Brain microvascular endothelial cell (primary cell): ENCODE measurements at regions not wholly inside any gene's neighbourhood (a gene's known extent, or its start where the extent isn't known, plus 50 kb on each side); places are given as distances from the start of the nearest gene placed in this dataset.
"Not testable (repeated sequence)": the region's sequence is repeated elsewhere in the genome, so short reads cannot be mapped to it uniquely, and the experiment has no call there.

Source experiments
- DNase-seq: peaks from one replicate; pipeline ENCODE4 v3.0.0-alpha.2; 2020
- H3K27ac ChIP-seq: fragments of 250-450 bp; sonication (Bioruptor Pico); 2 replicates; pipeline ENCODE4 v1.5.1; 2020; ENCODE audit warnings: mild to moderate bottlenecking, moderate library complexity
- H3K27me3 ChIP-seq: fragments of 250-450 bp; sonication (Bioruptor Pico); replicated peaks from 2 replicates; pipeline ENCODE4 v1.5.1; 2020; ENCODE audit warnings: mild to moderate bottlenecking
- H3K36me3 ChIP-seq: fragments of 250-450 bp; sonication (Bioruptor Pico); replicated peaks from 2 replicates; pipeline ENCODE4 v1.5.1; 2020; ENCODE audit warnings: mild to moderate bottlenecking
- H3K4me3 ChIP-seq: 2 replicates; pipeline ENCODE4 v1.5.1; 2011; ENCODE audit warnings: low read depth, mild to moderate bottlenecking, control low read depth, low read length, moderate library complexity
- CTCF ChIP-seq: IDR thresholded peaks from 2 replicates; pipeline ENCODE4 v1.5.1; 2011; ENCODE audit warnings: low read depth, mild to moderate bottlenecking, moderate library complexity, low read length, control low read depth, inconsistent platforms; ENCODE audit errors: missing control alignments
- in situ Hi-C: cut with HindIII; loops from 2 replicates; pipeline ENCODE4 v1.10.0; 2017; ENCODE audit warnings: low sequenced_read_pairs, low pct_ligation_motif_present

GRCh38 chr5:1594357-1595106, 70.8 kb upstream of the LPCAT1 start:
- Histone ChIP-seq H3K27me3 (peaks cover 21% of the 10 kb centered on the region), H3K27ac (no peak overlapping the region), H3K36me3 (no peaks in the 10 kb centered on the region), H3K4me3 (no peak overlapping the region)
- in situ Hi-C loops = no loop called here
- DNase-seq = no peak
- TF ChIP-seq CTCF = no peak

GRCh38 chr5:1593903-1594356, 70.2 kb upstream of the LPCAT1 start:
- Histone ChIP-seq H3K27ac (no peak overlapping the region), H3K4me3 (no peak overlapping the region), H3K36me3 (no peaks in the 10 kb centered on the region), H3K27me3 (peaks cover 21% of the 10 kb centered on the region)
- no peak for DNase-seq
- no peak for TF ChIP-seq CTCF
- in situ Hi-C loops = no loop called here

GRCh38 chr5:1588071-1588694, 64.4 kb upstream of the LPCAT1 start:
- DNase-seq, H3K4me3 ChIP-seq, H3K36me3 ChIP-seq, H3K27me3 ChIP-seq, H3K27ac ChIP-seq, in situ Hi-C loops: not testable (repeated sequence)

- H3K27me3 ChIP-seq, H3K27ac ChIP-seq, DNase-seq, H3K4me3 ChIP-seq, in situ Hi-C loops, H3K36me3 ChIP-seq: not testable (repeated sequence)
Measured at GRCh38 chr5:1583081-1583875, 59.5 kb upstream of the LPCAT1 start.

GRCh38 chr5:1579389-1579788, 55.6 kb upstream of the LPCAT1 start:
- H3K36me3 ChIP-seq, in situ Hi-C loops, H3K27me3 ChIP-seq, DNase-seq, H3K27ac ChIP-seq, H3K4me3 ChIP-seq: not testable (repeated sequence)

- in situ Hi-C loops, H3K27ac ChIP-seq, H3K36me3 ChIP-seq, H3K27me3 ChIP-seq, DNase-seq, H3K4me3 ChIP-seq: not testable (repeated sequence)
Measured at GRCh38 chr5:1576851-1577250, 53.1 kb upstream of the LPCAT1 start.

GRCh38 chr5:1575991-1576714, 52.4 kb upstream of the LPCAT1 start:
- H3K36me3 ChIP-seq, in situ Hi-C loops, H3K4me3 ChIP-seq, H3K27ac ChIP-seq, DNase-seq, H3K27me3 ChIP-seq: not testable (repeated sequence)

GRCh38 chr5:1575491-1575890, 51.7 kb upstream of the LPCAT1 start:
- DNase-seq, H3K27me3 ChIP-seq, H3K36me3 ChIP-seq, in situ Hi-C loops, H3K27ac ChIP-seq, H3K4me3 ChIP-seq: not testable (repeated sequence)

GRCh38 chr5:1574023-1574318, 50.2 kb upstream of the LPCAT1 start:
- DNase-seq, H3K36me3 ChIP-seq, in situ Hi-C loops, H3K27me3 ChIP-seq, H3K4me3 ChIP-seq, H3K27ac ChIP-seq: not testable (repeated sequence)

GRCh38 chr5:1573217-1574022, 49.7 kb upstream of the LPCAT1 start:
- H3K4me3 ChIP-seq, H3K27ac ChIP-seq, DNase-seq, in situ Hi-C loops, H3K36me3 ChIP-seq, H3K27me3 ChIP-seq: not testable (repeated sequence)
